ENCODE measurements at regions not wholly inside any gene's neighbourhood (a gene's known extent, or its start where the extent isn't known, plus 50 kb on each side); places are given as distances from the start of the nearest gene placed in this dataset.

GRCh38 chr11:70721006-70721405, 322.7 kb downstream of the CTTN start:
- no peak overlapping the region for H3K4me3 Mint-ChIP-seq
- no peaks in the 10 kb centered on the region for H3K9me3 Mint-ChIP-seq
- peaks cover 7% of the 10 kb centered on the region for H3K27me3 Mint-ChIP-seq
- DNase-seq = no peak
- H3K36me3 Mint-ChIP-seq (ENCODE audit: low read depth) = no peaks in the 10 kb centered on the region
- TF ChIP-seq, protein P1, sequence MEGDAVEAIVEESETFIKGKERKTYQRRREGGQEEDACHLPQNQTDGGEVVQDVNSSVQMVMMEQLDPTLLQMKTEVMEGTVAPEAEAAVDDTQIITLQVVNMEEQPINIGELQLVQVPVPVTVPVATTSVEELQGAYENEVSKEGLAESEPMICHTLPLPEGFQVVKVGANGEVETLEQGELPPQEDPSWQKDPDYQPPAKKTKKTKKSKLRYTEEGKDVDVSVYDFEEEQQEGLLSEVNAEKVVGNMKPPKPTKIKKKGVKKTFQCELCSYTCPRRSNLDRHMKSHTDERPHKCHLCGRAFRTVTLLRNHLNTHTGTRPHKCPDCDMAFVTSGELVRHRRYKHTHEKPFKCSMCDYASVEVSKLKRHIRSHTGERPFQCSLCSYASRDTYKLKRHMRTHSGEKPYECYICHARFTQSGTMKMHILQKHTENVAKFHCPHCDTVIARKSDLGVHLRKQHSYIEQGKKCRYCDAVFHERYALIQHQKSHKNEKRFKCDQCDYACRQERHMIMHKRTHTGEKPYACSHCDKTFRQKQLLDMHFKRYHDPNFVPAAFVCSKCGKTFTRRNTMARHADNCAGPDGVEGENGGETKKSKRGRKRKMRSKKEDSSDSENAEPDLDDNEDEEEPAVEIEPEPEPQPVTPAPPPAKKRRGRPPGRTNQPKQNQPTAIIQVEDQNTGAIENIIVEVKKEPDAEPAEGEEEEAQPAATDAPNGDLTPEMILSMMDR (IDR thresholded peaks at IDR 0.05) = no peak
- intact Hi-C loops (cut with micrococcal nuclease) = no loop called here
- no peaks in the 10 kb centered on the region for H3K4me1 Mint-ChIP-seq
- CTCF ChIA-PET = no interaction called here
- POLR2A ChIA-PET = no interaction called here
- H3K27ac Mint-ChIP-seq = no peak overlapping the region
- no peak for ATAC-seq (ENCODE audit: low read depth)

- Mint-ChIP-seq H3K36me3 (ENCODE audit: low read depth) (no peaks in the 10 kb centered on the region), H3K27me3 (no peaks in the 10 kb centered on the region), H3K27ac (no peak overlapping the region), H3K4me1 (no peaks in the 10 kb centered on the region), H3K9me3 (no peaks in the 10 kb centered on the region), H3K4me3 (no peak overlapping the region)
- ATAC-seq (ENCODE audit: low read depth) = no peak
- intact Hi-C loops (cut with micrococcal nuclease) = no loop called here
- TF ChIP-seq, protein P1 (IDR thresholded peaks at IDR 0.05) = no peak
- DNase-seq = no peak
- POLR2A ChIA-PET = no interaction called here
- CTCF ChIA-PET = no interaction called here
Observed at GRCh38 chr11:70725278-70725677, 326.9 kb downstream of the CTTN start.

- H3K4me1 Mint-ChIP-seq = no peaks in the 10 kb centered on the region
- no peaks in the 10 kb centered on the region for H3K9me3 Mint-ChIP-seq
- H3K27ac Mint-ChIP-seq = no peak overlapping the region
- no peak for ATAC-seq (ENCODE audit: low read depth)
- TF ChIP-seq, protein P1 (IDR thresholded peaks at IDR 0.05) = no peak
- intact Hi-C loops (cut with micrococcal nuclease) = no loop called here
- no peaks in the 10 kb centered on the region for H3K27me3 Mint-ChIP-seq
- H3K36me3 Mint-ChIP-seq (ENCODE audit: low read depth) = no peaks in the 10 kb centered on the region
- no peak overlapping the region for H3K4me3 Mint-ChIP-seq
- DNase-seq = no peak
- POLR2A ChIA-PET = no interaction called here
- CTCF ChIA-PET = no interaction called here
Observed at GRCh38 chr11:70725739-70726138, 327.4 kb downstream of the CTTN start.

GRCh38 chr11:70727021-70727420, 328.7 kb downstream of the CTTN start:
- Mint-ChIP-seq H3K36me3 (ENCODE audit: low read depth) (no peaks in the 10 kb centered on the region), H3K27me3 (no peaks in the 10 kb centered on the region), H3K9me3 (no peaks in the 10 kb centered on the region), H3K27ac (no peak overlapping the region), H3K4me1 (no peaks in the 10 kb centered on the region), H3K4me3 (no peak overlapping the region)
- TF ChIP-seq, protein P1 (IDR thresholded peaks at IDR 0.05) = no peak
- intact Hi-C loops (cut with micrococcal nuclease) = no loop called here
- ChIA-PET CTCF (no interaction called here), POLR2A (no interaction called here)
- DNase-seq (no peak), ATAC-seq (ENCODE audit: low read depth) (no peak)

DNA sequence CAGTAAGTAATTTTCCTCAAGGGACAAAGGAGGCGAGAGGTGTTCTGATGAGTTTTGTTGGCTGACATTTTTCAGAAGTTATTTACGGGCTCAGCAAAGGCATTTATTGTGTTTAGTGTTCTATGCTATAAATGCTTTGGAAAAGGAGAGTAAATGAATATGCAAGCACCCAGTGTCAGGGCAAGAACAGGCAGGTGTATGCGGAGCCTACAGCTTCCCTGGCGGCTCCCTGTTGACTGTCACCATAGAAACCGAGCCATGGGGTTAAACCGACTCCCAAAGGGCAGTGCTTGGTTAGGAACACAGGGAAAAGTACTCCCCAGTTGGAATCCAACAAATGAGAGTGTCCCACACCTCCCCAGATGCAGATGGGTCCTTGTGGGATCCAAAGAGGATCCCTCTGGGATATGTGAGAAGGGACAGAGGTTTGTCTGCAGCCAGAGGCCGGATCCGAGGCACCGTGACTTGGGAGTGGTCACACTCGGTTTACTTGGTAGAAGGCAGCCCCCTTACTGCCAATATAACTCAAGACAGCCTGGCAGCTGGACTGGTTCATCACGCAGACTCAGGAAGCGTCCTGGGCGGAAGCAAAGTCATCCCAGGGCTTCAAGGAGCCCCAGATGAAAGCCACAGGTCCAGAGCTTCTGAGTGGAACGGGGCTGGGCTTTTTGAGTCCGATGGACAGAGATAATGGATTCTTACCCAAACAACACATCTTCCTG, 329.7 kb downstream of the CTTN start:
- intact Hi-C loops (cut with micrococcal nuclease) = no loop called here
- ChIA-PET POLR2A (no interaction called here), CTCF (no interaction called here)
- Mint-ChIP-seq H3K27me3 (no peaks in the 10 kb centered on the region), H3K4me3 (no peak overlapping the region), H3K9me3 (no peaks in the 10 kb centered on the region), H3K4me1 (no peaks in the 10 kb centered on the region), H3K27ac (no peak overlapping the region), H3K36me3 (ENCODE audit: low read depth) (no peaks in the 10 kb centered on the region)
- no peak for DNase-seq
- ATAC-seq (ENCODE audit: low read depth) = no peak
- TF ChIP-seq, protein P1 (IDR thresholded peaks at IDR 0.05) = no peak
